Activated CD4-positive, alpha-beta T cell treated with anti-CD3 and anti-CD28 coated beads, Interleukin-2, amount 50 U/mL, for 16 hours (primary cell): ENCODE measurements at regions not wholly inside any gene's neighbourhood (a gene's known extent, or its start where the extent isn't known, plus 50 kb on each side); places are given as distances from the start of the nearest gene placed in this dataset.
"Not testable (repeated sequence)": the region's sequence is repeated elsewhere in the genome, so short reads cannot be mapped to it uniquely, and the experiment has no call there.

ENCODE experiments used
- DNase-seq: peaks from one replicate; pipeline ENCODE4 v3.0.0-alpha.2; 2020

DNA sequence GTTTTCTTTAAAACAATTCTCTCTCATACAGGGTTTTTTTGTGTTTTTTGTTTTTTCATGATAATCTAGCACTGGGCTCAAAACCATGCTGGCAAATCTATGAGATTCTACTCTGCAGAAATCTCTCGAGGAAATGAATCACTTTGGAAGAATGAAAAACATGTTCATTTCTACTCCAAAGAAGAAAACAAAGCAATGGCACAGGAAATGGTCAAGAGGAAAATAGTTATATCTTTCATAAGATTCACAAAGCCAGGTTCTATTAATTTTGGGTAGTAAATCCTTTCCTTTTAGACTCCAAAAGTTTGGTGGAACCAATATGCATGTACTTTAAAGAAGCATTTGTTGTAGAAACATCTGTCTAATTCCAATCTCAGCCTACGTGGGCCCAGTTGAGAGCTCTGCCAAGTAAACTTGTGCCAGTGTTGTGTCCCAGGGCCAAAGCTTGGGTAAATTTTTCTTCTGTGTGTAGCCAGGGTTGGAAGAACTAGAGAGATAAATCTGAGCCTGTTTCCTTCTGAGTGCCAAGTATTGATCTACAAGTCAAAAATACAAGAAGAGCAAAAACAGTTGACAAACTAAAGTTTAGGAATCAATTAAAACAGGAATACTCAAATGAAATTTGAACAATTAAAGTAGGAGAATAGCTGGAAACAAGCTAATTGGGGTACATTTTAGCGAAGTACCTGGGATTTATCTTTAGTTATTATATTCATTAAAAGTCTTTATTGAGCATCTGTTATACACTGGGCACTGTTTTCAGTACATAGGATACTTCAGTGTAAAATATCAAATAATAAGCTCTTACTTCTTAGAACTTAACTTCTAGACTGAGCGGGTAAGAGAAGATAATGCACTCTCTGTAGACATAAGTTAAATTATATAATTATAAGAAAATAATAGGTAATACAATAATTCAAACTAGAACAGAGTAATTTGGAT lies 657.5 kb upstream of the NECTIN3 start:
- no peak for DNase-seq

- DNase-seq, result no peak
These were observed 656.8 kb upstream of the NECTIN3 start for GRCh38 chr3:110414855-110415254.

DNA sequence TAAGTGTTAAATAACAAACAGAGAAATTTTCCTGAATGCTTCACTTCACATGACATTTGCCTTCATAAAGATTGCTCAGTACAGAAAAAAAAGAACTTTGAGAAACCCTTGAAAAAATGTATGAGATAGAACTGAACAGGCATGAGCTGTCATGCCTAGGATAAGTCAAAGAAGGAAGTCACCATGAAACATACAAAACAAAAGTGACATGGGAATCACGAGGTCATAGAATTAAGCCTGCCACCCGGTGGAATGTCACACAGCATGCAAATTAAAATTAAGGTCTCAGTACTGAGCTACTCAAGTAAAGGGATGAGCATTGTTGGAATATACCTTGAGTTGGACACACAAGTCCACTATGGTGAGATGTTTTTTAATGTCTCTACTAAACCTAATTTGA lies 652.5 kb upstream of the NECTIN3 start:
- no peak for DNase-seq

GRCh38 chr3:110419601-110420000 lies 652.0 kb upstream of the NECTIN3 start:
- no peak for DNase-seq

DNA sequence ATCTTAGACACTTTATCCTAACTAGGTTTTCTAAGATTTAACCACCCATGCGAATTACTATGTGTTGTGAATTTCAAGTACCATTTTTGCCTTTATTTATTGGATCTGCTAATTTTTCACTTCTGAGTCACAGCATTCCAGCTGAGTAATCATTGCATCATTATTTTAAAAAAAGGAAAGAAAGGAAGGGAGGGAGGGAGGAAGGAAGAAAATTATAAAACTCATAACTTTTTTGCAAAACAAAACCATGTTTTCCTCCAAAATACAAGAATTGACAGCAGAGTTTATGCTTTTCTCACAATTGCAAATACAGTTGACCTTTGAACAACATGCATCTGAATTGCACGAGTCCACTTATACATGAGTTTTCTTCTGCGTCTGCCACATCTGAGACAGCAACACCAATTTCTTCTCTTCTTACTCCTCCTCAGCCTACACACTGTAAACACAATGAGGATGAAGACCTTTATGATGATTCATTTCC lies 651.4 kb upstream of the NECTIN3 start:
- no peak for DNase-seq

DNA sequence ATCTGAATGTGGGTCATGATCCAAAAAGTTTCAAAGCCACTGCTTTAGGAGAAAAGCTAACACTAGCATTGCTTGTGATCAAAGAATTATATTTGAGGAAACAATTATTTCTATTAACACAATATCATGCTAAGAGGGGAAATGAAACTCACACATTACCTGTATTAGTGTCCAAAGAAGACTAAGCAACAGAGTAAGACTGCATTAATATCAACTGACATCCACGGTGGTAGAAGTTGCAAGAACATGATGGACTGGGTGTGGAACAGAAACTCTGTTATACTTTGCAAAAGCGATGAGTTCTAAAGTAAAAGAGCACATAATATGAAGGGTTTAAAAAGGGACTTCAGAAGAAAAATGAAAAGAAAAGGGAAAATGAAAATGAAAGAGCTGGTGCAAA lies 648.3 kb upstream of the NECTIN3 start:
- DNase-seq, result no peak

- DNase-seq, result no peak
These were observed 641.5 kb upstream of the NECTIN3 start for GRCh38 chr3:110430146-110430545.

GRCh38 chr3:110436209-110436608 lies 635.4 kb upstream of the NECTIN3 start:
- no peak for DNase-seq

DNA sequence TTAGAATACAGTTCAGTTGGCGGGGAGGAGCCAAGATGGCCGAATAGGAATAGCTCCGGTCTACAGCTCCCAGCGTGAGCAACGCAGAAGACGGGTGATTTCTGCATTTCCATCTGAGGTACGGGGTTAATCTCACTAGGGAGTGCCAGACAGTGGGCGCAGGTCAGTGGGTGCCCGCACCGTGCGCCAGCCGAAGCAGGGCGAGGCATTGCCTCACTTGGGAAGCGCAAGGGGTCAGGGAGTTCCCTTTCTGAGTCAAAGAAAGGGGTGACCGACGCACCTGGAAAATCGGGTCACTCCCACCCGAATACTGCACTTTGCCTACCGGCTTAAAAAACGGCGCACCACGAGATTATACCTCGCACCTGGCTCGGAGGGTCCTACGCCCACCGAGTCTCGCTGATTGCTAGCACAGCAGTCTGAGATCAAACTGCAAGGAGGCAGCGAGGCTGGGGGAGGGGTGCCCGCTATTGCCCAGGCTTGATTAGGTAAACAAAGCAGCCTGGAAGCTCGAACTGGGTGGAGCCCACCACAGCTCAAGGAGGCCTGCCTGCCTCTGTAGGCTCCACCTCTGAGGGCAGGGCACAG lies 631.5 kb upstream of the NECTIN3 start:
- not testable (repeated sequence) for DNase-seq

DNA sequence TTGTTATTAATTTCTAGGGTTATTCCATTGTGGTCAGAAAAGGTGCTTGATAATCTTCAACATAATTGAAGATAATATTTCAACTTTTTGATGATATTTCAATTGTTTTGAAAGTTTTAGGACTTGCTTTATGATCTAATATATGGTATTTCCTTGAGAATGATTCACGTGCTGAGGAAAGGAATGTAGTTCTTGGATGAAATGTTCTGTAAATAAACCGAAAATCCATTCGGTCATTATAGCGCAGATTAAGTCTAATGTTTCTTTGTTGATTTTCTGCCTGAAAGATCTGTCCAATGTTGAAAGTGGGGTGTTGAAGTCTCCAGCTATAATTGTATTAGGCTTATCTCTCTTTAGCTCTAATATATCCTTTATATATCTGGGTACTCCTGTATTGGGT lies 617.5 kb upstream of the NECTIN3 start:
- no peak for DNase-seq

GRCh38 chr3:110456001-110456400 lies 615.6 kb upstream of the NECTIN3 start:
- DNase-seq, result no peak

DNA sequence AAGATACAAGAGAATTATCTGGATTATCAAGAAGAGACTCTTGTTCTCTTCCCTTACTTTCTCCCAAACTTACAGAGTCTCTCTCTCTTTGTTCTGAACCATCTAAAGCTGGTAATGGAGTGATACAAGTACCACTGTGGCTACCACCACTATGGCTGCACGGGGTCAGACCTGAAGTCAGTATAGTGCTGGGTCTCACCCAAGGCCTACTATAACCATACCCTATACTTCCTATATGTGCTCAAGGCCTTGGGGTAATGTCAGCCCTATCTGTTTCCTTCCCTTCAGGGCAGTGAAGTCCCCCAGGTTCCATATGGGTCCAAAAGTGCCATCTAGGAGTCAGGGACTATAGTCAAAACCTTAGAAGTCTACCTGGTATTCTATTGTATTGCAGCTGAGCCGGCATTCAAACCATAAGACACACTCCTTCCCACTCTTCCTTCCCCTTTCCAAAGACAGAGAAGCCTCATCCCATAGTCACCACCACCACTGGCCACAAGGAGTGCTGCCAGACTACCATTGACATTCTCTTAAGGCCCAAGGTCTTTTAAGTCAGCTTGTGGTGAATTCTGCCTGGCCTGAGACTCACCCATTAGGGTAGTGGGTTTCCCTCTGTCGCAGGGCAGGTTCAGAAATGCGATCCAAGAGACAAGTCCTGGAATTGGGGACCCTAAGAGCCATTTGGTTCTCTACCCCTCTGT lies 615.0 kb upstream of the NECTIN3 start:
- no peak for DNase-seq

DNA sequence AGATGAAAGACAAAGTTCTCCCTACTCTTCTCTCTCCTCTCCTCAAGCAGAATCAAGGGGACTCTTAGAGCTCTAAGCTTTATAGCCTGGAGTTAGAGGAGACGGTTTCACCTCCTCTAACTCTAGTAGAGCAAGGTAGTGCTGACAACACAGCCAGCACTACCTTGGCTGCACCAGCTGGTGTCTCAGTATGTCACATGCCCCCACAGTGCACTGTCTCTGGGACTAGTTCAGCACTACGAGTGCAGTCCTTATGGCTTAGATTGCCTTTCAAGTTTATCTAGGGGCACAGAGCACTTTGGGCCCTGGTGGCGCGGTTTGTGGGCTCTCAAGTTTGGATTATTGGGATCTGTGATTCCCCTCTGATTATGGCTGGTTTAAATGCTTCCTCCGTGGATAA lies 614.1 kb upstream of the NECTIN3 start:
- no peak for DNase-seq

- DNase-seq, result no peak
These were observed 612.6 kb upstream of the NECTIN3 start for GRCh38 chr3:110459021-110459420.

- no peak for DNase-seq
These were observed 601.3 kb upstream of the NECTIN3 start for GRCh38 chr3:110470310-110470709.

GRCh38 chr3:110473405-110473804 lies 598.2 kb upstream of the NECTIN3 start:
- no peak for DNase-seq

DNA sequence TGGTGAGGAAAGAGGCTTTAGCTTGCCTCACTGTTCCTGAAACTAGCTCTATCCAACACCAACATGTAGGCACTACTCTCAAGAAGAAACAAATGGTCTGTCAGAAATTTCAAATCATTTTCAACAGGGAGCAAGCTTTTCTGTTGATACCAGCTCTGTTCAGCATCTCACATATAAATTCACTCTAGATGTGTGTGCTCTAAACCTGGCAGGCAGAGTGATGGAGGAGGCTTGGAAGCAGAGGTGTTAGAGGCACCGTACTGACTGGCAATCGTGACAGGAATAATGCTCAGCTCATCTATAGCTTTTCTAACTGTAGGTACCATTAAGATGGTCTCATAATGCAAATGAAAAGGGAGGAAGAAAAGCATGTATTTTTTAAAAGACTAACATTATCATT lies 597.2 kb upstream of the NECTIN3 start:
- DNase-seq, result no peak

DNA sequence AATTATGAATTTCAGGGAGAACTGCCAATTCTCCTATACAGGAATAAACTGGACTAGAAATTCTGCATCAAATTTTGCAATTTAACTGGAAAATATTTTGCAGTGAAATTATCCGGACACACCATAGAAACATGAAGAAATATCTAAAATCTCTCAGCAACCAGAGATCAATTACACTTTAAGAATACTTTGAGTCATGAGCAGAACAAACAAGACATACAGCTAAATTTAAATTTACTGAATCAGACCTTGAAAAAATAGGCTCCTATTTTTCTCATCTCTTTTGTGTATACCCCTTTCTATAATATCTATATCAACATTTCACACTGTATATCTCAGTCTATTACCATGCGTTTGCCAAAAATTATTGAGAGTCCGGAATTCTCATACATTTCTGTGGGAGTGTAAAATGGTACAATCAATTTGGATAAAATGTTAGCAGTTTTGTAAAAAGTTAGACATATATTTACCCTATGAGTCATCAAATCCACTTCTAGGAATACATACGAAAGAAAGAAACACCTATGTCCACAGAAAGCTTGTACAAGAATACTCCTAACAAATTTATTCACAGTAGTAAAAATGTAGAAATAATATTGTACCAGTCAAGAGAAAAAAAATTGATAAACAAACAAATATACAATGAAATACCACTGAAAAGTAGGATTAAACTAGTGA lies 593.1 kb upstream of the NECTIN3 start:
- no peak for DNase-seq

DNA sequence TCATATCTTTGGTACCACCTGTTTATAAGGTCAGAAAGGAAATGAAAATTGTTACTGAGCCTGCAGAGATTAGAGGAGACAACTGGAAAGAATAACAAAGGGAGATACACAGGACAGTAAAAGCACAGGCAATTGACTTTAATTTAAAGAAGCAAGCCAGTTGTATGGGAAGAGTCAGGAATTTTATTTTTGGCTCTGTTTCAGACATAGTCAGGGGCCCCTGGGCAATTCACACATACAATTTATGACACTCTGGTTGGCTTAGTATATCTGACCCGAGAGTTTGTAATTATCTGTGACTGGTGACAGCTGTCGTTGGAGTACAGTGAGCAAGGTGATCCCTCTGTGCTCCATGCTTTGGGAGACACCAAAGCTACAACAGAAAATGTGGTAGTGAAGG lies 591.9 kb upstream of the NECTIN3 start:
- DNase-seq, result no peak

DNA sequence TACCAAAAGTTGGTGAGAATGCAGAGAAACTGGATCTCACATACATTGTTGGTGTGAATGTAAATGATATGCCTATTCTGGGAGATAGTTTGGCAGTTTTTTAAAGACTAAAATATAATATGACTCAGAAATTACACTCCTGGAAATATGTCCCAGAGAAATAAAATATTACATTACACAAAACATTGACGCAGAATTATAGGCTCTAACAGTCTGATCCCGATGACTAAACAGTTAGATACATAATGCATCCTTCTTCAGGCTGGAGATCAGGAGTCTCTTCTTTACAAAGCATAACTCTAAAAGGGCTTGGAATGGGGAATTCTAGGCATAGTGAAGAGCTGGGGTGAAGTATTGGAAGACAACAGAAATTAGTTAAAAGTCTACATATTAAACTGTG lies 586.2 kb upstream of the NECTIN3 start:
- no peak for DNase-seq

- DNase-seq, result no peak
These were observed 583.8 kb upstream of the NECTIN3 start for GRCh38 chr3:110487840-110488239.

DNA sequence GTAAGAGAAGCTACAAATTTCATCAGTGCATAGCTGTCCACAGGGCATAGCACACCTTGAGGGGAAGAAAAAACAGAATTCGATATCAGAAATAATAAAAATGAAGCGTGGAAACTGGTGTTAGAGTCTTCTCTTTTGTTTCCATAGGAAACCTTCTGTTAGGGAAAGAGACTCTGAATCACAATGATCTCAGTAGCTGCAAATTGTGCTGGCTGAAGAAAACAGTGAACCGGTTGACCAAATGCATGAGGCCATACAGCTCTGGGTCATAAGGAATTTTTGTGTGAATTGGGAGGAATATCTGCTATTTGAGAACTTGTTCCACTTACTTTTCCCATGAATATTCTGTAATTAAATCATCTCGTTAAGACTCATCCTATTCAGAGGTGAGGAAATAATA lies 580.2 kb upstream of the NECTIN3 start:
- DNase-seq, result no peak

DNA sequence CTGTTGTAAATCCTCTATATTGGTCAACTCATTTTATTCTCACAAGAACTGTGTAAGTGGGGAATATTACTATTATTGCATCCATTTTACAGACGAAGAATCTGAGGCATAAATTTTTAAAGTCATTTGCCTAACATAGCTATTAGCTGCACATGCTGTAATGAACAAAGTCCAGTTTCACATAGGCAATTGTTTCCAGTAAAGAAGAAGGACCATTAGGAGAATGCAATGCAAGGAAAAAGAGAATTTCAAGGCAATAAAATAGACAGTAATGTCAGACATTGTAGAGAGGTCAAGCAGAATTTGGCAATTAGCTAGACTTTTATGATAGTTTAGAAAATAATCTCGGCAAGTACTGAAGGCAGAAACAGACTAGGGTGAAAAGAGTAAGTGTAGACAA lies 578.7 kb upstream of the NECTIN3 start:
- no peak for DNase-seq
